Ovary (tissue), 7 donors: ENCODE measurements at regions not wholly inside any gene's neighbourhood (a gene's known extent, or its start where the extent isn't known, plus 50 kb on each side); places are given as distances from the start of the nearest gene placed in this dataset.

Experiments used
- DNase-seq, 5 donors: peaks; one replicate each; pipeline ENCODE4 v3.0.0-alpha.2; 2019 to 2020
- H3K27ac ChIP-seq, 2 donors: fragments of 200-600 bp; one replicate each; pipeline versions ENCODE4 v1.5.1 to v1.8.0; 2019 to 2022
- H3K27me3 ChIP-seq: fragments of 200-600 bp; one replicate; pipeline ENCODE4 v1.8.0; 2022
- H3K36me3 ChIP-seq: fragments of 200-600 bp; sonication (generic); one replicate; pipeline ENCODE4 v1.5.1; 2019
- H3K4me1 ChIP-seq: one replicate; pipeline ENCODE4 v1.8.1; 2013; ENCODE audit warnings: mild to moderate bottlenecking, moderate library complexity; ENCODE audit not compliant: insufficient read depth
- H3K4me3 ChIP-seq: fragments of 200-600 bp; sonication (generic); one replicate; pipeline ENCODE4 v1.5.1; 2017
- H3K9me3 ChIP-seq, 2 donors: fragments of 200-600 bp in 1 of 2; sonication (generic) in 1 of 2; one replicate each; pipeline versions ENCODE4 v1.5.1 to v1.8.1; 2013 to 2019; ENCODE audit warnings: mild to moderate bottlenecking in 1 of 2, moderate library complexity in 1 of 2
- CTCF ChIP-seq, 3 donors: fragments of 450-650 bp in 2 of 3; fragments of 200-600 bp in 1 of 3; IDR thresholded peaks; one replicate each; pipeline versions ENCODE4 v1.5.1 to v1.8.0; 2016 to 2022; ENCODE audit warnings: antibody characterized with exemption in 3 of 3, mild to moderate bottlenecking in 1 of 3
- EP300 ChIP-seq: sonication (generic); formaldehyde crosslinking; IDR thresholded peaks from one replicate; pipeline ENCODE4 v1.6.1; 2017; ENCODE audit warnings: antibody characterized with exemption
- POLR2A ChIP-seq: fragments of 450-650 bp; IDR thresholded peaks from one replicate; pipeline ENCODE4 v1.6.1; 2017; ENCODE audit warnings: antibody characterized with exemption, mild to moderate bottlenecking, moderate library complexity
- WGBS, 3 donors: extraction: QIAGEN DNeasy Blood & Tissue Kit in 1 of 3; methylation state at CpG; one replicate each; pipeline versions ENCODE4 v1.1.5 to v1.1.7; 2013 to 2017; 5-methylcytosine and 5-hydroxymethylcytosine counted together
- intact Hi-C, 4 donors: fragments of 100-400 bp; cut with DNase I; formaldehyde crosslinking; loops; one replicate each; pipeline versions ENCODE4 v1.11.0 to v1.15.1; 2022 to 2023
- donor health status: DM: no; HTN: no; CAD: no; lungs with moderate emphysema.
- donor health status: DM: no; HTN: no; CAD: no.
- donor health status: Bipolar disorder and iron deficiency.
- donor health status: DM: no; HTN: no; CAD: no.
- donor health status: DM: yes; HTN: yes; CAD: no.

GRCh38 chr18:1774261-1774660 lies 797.0 kb downstream of the METTL4 start:
- Histone ChIP-seq H3K9me3 (no peaks in the 10 kb centered on the region), H3K27me3 (no peaks in the 10 kb centered on the region), H3K4me3 (no peak overlapping the region), H3K36me3 (no peaks in the 10 kb centered on the region), H3K27ac (no peak overlapping the region), H3K4me1 (no peaks in the 10 kb centered on the region)
- TF ChIP-seq CTCF (IDR thresholded peaks at IDR 0.05), result no peak
- no peak for TF ChIP-seq EP300
- TF ChIP-seq POLR2A, result no peak
- intact Hi-C loops, result no loop called here
- 70 to 82% (median 70%) methylated on average over 1 of the region's 1 CpG for WGBS, 3 donors
- no peak for DNase-seq

- no peaks in the 10 kb centered on the region for H3K36me3 ChIP-seq
- H3K27me3 ChIP-seq, result no peaks in the 10 kb centered on the region
- no peak overlapping the region for H3K27ac ChIP-seq
- H3K9me3 ChIP-seq, result no peaks in the 10 kb centered on the region
- H3K4me1 ChIP-seq, result no peaks in the 10 kb centered on the region
- H3K4me3 ChIP-seq, result no peak overlapping the region
- no peak for TF ChIP-seq EP300
- no peak for TF ChIP-seq CTCF (IDR thresholded peaks at IDR 0.05)
- no peak for TF ChIP-seq POLR2A
- intact Hi-C loops, result no loop called here
- no peak for DNase-seq
Observed at GRCh38 chr18:1777843-1778242, 793.5 kb downstream of the METTL4 start.

DNA sequence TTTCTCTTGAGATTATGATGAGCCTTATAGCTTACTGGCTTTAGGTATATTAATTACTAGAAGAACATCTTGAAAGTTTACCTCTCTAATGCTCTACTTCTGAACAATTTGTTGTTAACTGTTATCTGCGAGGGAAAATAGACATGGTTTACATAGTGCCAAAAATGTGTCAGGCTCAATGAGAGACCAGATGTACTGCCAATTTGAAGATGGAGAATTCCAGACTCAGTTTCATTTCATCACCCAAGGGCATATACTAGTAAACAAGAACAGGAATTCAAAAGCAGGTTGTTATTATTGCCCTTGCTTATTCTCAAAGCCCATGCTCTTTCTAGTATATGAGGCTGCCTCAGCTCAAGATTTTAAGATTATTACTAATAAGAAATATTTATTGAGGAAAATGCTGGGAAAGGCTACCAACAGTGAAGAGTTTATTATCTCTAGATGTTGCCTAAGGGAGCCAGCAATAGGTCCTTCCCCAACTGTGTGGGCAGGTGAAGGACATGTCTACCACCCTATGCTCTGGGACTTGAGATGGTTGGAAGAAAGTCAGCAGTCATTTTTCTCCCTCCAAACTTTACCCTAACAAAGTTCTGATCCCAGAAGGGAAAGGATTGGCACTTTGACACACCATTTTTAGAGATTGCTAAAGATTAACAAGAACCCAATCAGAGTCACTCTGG lies 792.7 kb downstream of the METTL4 start:
- H3K4me3 ChIP-seq, result no peak overlapping the region
- H3K36me3 ChIP-seq, result no peaks in the 10 kb centered on the region
- H3K27ac ChIP-seq, result no peak overlapping the region
- no peaks in the 10 kb centered on the region for H3K9me3 ChIP-seq
- intact Hi-C loops, result no loop called here
- DNase-seq, result no peak
- no peaks in the 10 kb centered on the region for H3K27me3 ChIP-seq
- WGBS, 3 donors, result 65 to 67% (median 65%) methylated on average over 1 of the region's 1 CpG
- TF ChIP-seq POLR2A (no peak), CTCF (IDR thresholded peaks at IDR 0.05) (no peak), EP300 (no peak)
- no peaks in the 10 kb centered on the region for H3K4me1 ChIP-seq

DNA sequence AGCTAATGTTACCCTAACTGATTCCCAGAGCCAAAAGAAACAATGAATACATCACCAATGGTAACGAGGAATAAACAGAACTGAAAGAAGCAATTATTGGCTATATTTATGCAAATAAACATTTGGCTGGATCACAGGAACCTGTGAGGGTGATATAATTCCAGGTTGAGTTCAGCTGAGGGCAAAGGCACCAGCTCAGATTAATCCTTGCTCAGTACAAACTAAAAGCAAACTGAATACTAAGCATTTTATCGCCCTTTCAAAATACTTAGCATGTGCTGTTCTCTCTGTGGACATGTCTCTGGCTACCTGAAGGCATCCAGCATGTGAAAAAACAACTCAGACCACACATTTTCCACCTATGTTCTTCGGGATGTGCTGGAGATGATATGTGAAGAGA lies 791.7 kb downstream of the METTL4 start:
- no peak for TF ChIP-seq POLR2A
- no peak for TF ChIP-seq CTCF (IDR thresholded peaks at IDR 0.05)
- no peak for TF ChIP-seq EP300
- no peaks in the 10 kb centered on the region for H3K36me3 ChIP-seq
- H3K27ac ChIP-seq, result no peak overlapping the region
- WGBS, 3 donors, result 62 to 71% (median 68%) methylated on average over 3 of the region's 3 CpGs
- no peak overlapping the region for H3K4me3 ChIP-seq
- H3K4me1 ChIP-seq, result no peaks in the 10 kb centered on the region
- intact Hi-C loops, result no loop called here
- no peaks in the 10 kb centered on the region for H3K9me3 ChIP-seq
- no peaks in the 10 kb centered on the region for H3K27me3 ChIP-seq
- DNase-seq, result no peak
